HepG2 (cell line): ENCODE measurements at regions not wholly inside any gene's neighbourhood (a gene's known extent, or its start where the extent isn't known, plus 50 kb on each side); places are given as distances from the start of the nearest gene placed in this dataset.

Experiments
- ATAC-seq: fragments of 200-7000 bp; cut with Tn5 transposase; 3 replicates; pipeline ENCODE4 v1.9.1; 2020; ENCODE audit warnings: mild to moderate bottlenecking, moderate library complexity
- BruUV-seq: library from RNA; stranded (reverse); fragments of 400-500 nt; replicated peaks from 2 replicates; lab custom pipeline; 2021; lab: Mats Ljungman, UMichigan
- CTCF ChIA-PET: fragments of 300-600 bp; formaldehyde crosslinking; extraction: SDS; loops from one replicate; lab custom pipeline; 2021; ENCODE audit warnings: low total read pairs, inconsistent platforms, low intra/inter-chr PET ratio; lab: Yijun Ruan, JAX
- POLR2A ChIA-PET: fragments of 350-600 bp; sonication (Branson Sonifier 250); formaldehyde crosslinking; loops from one replicate; lab custom pipeline; 2020; ENCODE audit warnings: antibody characterized with exemption, inconsistent platforms; lab: Yijun Ruan, JAX
- DNase-seq: peaks from one replicate; pipeline ENCODE4 v3.0.0-alpha.2; 2015; ENCODE audit warnings: low spot score
- FAIRE-seq: peaks from 3 replicates; lab custom pipeline; 2011; peaks lifted over from hg19 to GRCh38; lab: Jason Lieb, UNC
- H2AFZ ChIP-seq: one replicate; pipeline ENCODE4 v1.6.1; 2011; ENCODE audit warnings: low read length, inconsistent platforms
- H3K27ac ChIP-seq: fragments of 300-600 bp; 3 replicates; pipeline ENCODE4 v1.8.0; 2011; ENCODE audit warnings: mixed run types, mild to moderate bottlenecking, mixed read lengths, low read length, inconsistent platforms; ENCODE audit not compliant: insufficient read depth; ENCODE audit errors: extremely low read length
- H3K27me3 ChIP-seq, 2 experiments: fragments of 200-600 bp in 1 of 2; 2 replicates in 1 of 2; 3 replicates in 1 of 2; pipeline versions ENCODE4 v1.6.0 to v1.8.0; 2011; ENCODE audit warnings: low read length in 2 of 2, mild to moderate bottlenecking in 2 of 2, moderate library complexity in 2 of 2, inconsistent platforms in 1 of 2; ENCODE audit not compliant: insufficient read depth in 2 of 2, control insufficient read depth in 1 of 2
- H3K36me3 ChIP-seq, 2 experiments: fragments of 200-600 bp in 1 of 2; replicated peaks in 1 of 2; 2 replicates in 1 of 2; 3 replicates in 1 of 2; pipeline versions ENCODE4 v1.5.1 to v1.8.0; 2011; ENCODE audit warnings: low read length in 2 of 2, inconsistent platforms in 1 of 2; ENCODE audit not compliant: insufficient read depth in 2 of 2, control insufficient read depth in 1 of 2
- H3K4me1 ChIP-seq: 2 replicates; pipeline ENCODE4 v1.5.1; 2012; ENCODE audit warnings: low read length, inconsistent platforms; ENCODE audit not compliant: insufficient read depth
- H3K4me2 ChIP-seq: 2 replicates; pipeline ENCODE4 v1.6.0; 2011; ENCODE audit warnings: low read depth, low read length, inconsistent platforms
- H3K4me3 ChIP-seq, 3 experiments: fragments of 200-600 bp in 1 of 3; sonication (generic), shearing (Covaris generic) in 1 of 3; replicated peaks in 1 of 3; 2 replicates each; pipeline ENCODE4 v1.5.1; 2011 to 2016; ENCODE audit warnings: low read length in 3 of 3, inconsistent platforms in 2 of 3, low read depth in 2 of 3, mild to moderate bottlenecking in 2 of 3, control low read depth in 1 of 3, mixed read lengths in 1 of 3; ENCODE audit not compliant: insufficient read depth in 1 of 3
- H3K79me2 ChIP-seq: one replicate; pipeline ENCODE4 v1.6.1; 2011; ENCODE audit warnings: low read length, inconsistent platforms; ENCODE audit not compliant: insufficient read depth
- H3K9ac ChIP-seq: 2 replicates; pipeline ENCODE4 v1.6.0; 2011; ENCODE audit warnings: mild to moderate bottlenecking, low read depth, low read length, inconsistent platforms; ENCODE audit not compliant: insufficient read depth
- H3K9me3 ChIP-seq: 2 replicates; pipeline ENCODE4 v1.5.1; 2012; ENCODE audit warnings: mild to moderate bottlenecking, low read length
- H4K20me1 ChIP-seq: 2 replicates; pipeline ENCODE4 v1.6.0; 2011; ENCODE audit warnings: inconsistent platforms, mild to moderate bottlenecking, low read length, moderate library complexity; ENCODE audit not compliant: insufficient read depth
- ELF4 ChIP-seq: sonication (generic); formaldehyde crosslinking; IDR thresholded peaks from 2 replicates; pipeline ENCODE4 v1.5.0; 2020; ENCODE audit warnings: missing genetic modification reagents, mild to moderate bottlenecking, moderate library complexity, borderline replicate concordance
- SALL1 ChIP-seq: sonication (generic); formaldehyde crosslinking; IDR thresholded peaks from 2 replicates; pipeline ENCODE4 v1.8.0; 2022; ENCODE audit warnings: mild to moderate bottlenecking, missing genetic modification reagents
- SRY ChIP-seq: sonication (generic); formaldehyde crosslinking; IDR thresholded peaks from 2 replicates; pipeline ENCODE4 v1.8.0; 2022; ENCODE audit warnings: mild to moderate bottlenecking, missing genetic modification reagents
- TEAD3 ChIP-seq: optimal IDR thresholded peaks from 2 replicates; pipeline ENCODE3; 2016; ENCODE audit warnings: borderline replicate concordance
- TOE1 ChIP-seq: sonication (generic); formaldehyde crosslinking; IDR thresholded peaks from 2 replicates; pipeline ENCODE4 v1.4.0; 2020; ENCODE audit warnings: mild to moderate bottlenecking, missing genetic modification reagents
- ZNF839 ChIP-seq: sonication (generic); formaldehyde crosslinking; IDR thresholded peaks from 2 replicates; pipeline ENCODE4 v1.4.0; 2020; ENCODE audit warnings: missing genetic modification reagents, mild to moderate bottlenecking, borderline replicate concordance
- WGBS: methylation state at CpG from one replicate; pipeline ENCODE4 v1.1.6; 2017; ENCODE audit warnings: low lambda C conversion rate; 5-methylcytosine and 5-hydroxymethylcytosine counted together
- in situ Hi-C: cut with HindIII; loops from 2 replicates; pipeline ENCODE4 v1.10.0; 2017; ENCODE audit warnings: low pct_unique_long_range_greater_than_20kb; ENCODE audit not compliant: extremely low pct_ligation_motif_present
- intact Hi-C: fragments of 100-400 bp; cut with micrococcal nuclease; formaldehyde crosslinking; loops from one replicate; pipeline ENCODE4 v1.10.0; 2022; ENCODE audit not compliant: unreplicated experiment
- TF ChIP-seq, protein P1 (sequence below): sonication (generic); formaldehyde crosslinking; IDR thresholded peaks from 2 replicates; pipeline ENCODE4 v1.8.1; 2022; ENCODE audit warnings: low read depth, mild to moderate bottlenecking, missing genetic modification reagents

DNA sequence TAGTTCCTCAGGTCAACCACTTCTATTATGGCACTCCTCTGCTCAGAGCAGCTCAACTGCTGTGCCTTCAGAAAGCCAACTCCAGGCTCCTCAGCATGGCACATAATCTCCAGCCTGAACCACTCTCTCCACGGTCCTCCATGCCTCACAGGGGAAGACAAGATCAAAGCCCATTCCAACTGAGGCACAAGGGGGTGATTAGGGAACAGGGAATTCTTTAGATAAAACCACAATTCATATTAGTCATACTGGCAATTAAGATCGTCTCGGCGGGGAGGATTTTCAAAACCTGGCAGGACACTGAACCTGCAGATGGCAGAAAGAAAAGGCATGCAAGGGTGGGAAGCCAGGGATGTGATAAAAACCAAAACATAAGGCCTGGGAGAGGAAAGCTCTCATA is 361.6 kb downstream of the FGFR2 start:
- no peak overlapping the region for H3K4me2 ChIP-seq
- in situ Hi-C loops, result no loop called here
- intact Hi-C loops, result no loop called here
- WGBS, result 63% methylated on average over 4 of the region's 4 CpGs
- no peaks in the 10 kb centered on the region for H4K20me1 ChIP-seq
- no peak for ATAC-seq
- no peak for FAIRE-seq
- H3K9ac ChIP-seq, result no peak overlapping the region
- peaks cover 9% of the 10 kb centered on the region for H3K9me3 ChIP-seq
- TF ChIP-seq SALL1 (CRISPR knock-in tag) (no peak), TEAD3 (CRISPR knock-in tag) (no peak), ELF4 (CRISPR knock-in tag) (no peak), TOE1 (CRISPR knock-in tag) (no peak), ZNF839 (CRISPR knock-in tag) (no peak), SRY (CRISPR knock-in tag) (no peak)
- TF ChIP-seq, protein P1, sequence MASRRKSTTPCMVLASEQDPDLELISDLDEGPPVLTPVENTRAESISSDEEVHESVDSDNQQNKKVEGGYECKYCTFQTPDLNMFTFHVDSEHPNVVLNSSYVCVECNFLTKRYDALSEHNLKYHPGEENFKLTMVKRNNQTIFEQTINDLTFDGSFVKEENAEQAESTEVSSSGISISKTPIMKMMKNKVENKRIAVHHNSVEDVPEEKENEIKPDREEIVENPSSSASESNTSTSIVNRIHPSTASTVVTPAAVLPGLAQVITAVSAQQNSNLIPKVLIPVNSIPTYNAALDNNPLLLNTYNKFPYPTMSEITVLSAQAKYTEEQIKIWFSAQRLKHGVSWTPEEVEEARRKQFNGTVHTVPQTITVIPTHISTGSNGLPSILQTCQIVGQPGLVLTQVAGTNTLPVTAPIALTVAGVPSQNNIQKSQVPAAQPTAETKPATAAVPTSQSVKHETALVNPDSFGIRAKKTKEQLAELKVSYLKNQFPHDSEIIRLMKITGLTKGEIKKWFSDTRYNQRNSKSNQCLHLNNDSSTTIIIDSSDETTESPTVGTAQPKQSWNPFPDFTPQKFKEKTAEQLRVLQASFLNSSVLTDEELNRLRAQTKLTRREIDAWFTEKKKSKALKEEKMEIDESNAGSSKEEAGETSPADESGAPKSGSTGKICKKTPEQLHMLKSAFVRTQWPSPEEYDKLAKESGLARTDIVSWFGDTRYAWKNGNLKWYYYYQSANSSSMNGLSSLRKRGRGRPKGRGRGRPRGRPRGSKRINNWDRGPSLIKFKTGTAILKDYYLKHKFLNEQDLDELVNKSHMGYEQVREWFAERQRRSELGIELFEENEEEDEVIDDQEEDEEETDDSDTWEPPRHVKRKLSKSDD, result no peak
- TF ChIP-seq, all 625 proteins: peak for 0
- no TSS peak for BruUV-seq
- no peaks in the 10 kb centered on the region for H3K4me1 ChIP-seq
- H3K27me3 ChIP-seq, result no peaks in the 10 kb centered on the region; a peak in 1 of 5 replicates
- POLR2A ChIA-PET, result no interaction called here
- no peak for DNase-seq
- H2AFZ ChIP-seq, result no peak overlapping the region
- no peak overlapping the region for H3K4me3 ChIP-seq
- CTCF ChIA-PET, result no interaction called here
- no peaks in the 10 kb centered on the region for H3K79me2 ChIP-seq
- H3K36me3 ChIP-seq, result no peaks in the 10 kb centered on the region
- no peak overlapping the region for H3K27ac ChIP-seq
